ENCODE measurements at regions not wholly inside any gene's neighbourhood (a gene's known extent, or its start where the extent isn't known, plus 50 kb on each side); places are given as distances from the start of the nearest gene placed in this dataset.

- TF ChIP-seq, protein P1, sequence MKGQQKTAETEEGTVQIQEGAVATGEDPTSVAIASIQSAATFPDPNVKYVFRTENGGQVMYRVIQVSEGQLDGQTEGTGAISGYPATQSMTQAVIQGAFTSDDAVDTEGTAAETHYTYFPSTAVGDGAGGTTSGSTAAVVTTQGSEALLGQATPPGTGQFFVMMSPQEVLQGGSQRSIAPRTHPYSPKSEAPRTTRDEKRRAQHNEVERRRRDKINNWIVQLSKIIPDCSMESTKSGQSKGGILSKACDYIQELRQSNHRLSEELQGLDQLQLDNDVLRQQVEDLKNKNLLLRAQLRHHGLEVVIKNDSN (IDR thresholded peaks at IDR 0.05; ENCODE audit: borderline replicate concordance, low read depth) = no peak
- TF ChIP-seq POLR2AphosphoS5 (IDR thresholded peaks at IDR 0.05; ENCODE audit: low read depth, low read length) (no peak), TCF12 (IDR thresholded peaks at IDR 0.05) (no peak), RXRA (IDR thresholded peaks at IDR 0.05; ENCODE audit: borderline replicate concordance, low read depth) (no peak), CTCF (IDR thresholded peaks at IDR 0.05) (no peak), FOXM1 (IDR thresholded peaks at IDR 0.05; ENCODE audit: low read depth) (no peak), SMC3 (IDR thresholded peaks at IDR 0.05; ENCODE audit: low read depth, low read length) (no peak)
- Histone ChIP-seq H3K4me1 (ENCODE audit: control insufficient read depth in 1 of 2, insufficient read depth in 2 of 2, low read depth in 1 of 2, low read length in 1 of 2) (peaks cover 24 to 29% of the 10 kb centered on the region in 2 experiments), H3K36me3 (replicated peaks in 1 of 2; ENCODE audit: control insufficient read depth in 1 of 2, insufficient read depth in 2 of 2, low read length in 1 of 2) (no peaks in the 10 kb centered on the region), H3K4me3 (ENCODE audit: low read depth in 2 of 2, low read length in 1 of 2) (no peak overlapping the region), H3K9me2 (no peaks in the 10 kb centered on the region), H3K79me2 (ENCODE audit: insufficient read depth) (no peaks in the 10 kb centered on the region), H3F3A (replicated peaks; ENCODE audit: insufficient read depth) (peaks cover 7% of the 10 kb centered on the region), H3K9me3 (no peaks in the 10 kb centered on the region), H3K9ac (no peak overlapping the region), H3K27me3 (ENCODE audit: insufficient read depth) (no peaks in the 10 kb centered on the region), H4K20me1 (ENCODE audit: insufficient read depth) (no peaks in the 10 kb centered on the region), H2AFZ (ENCODE audit: low read depth) (no peak overlapping the region), H3K27ac (ENCODE audit: low read depth in 2 of 2, low read length in 1 of 2) (no peak overlapping the region), H3K4me2 (no peak overlapping the region)
- ChIA-PET POLR2A (no interaction called here), CTCF (no interaction called here)
- no peak for DNase-seq
- WGBS (ENCODE audit: low lambda C conversion rate) = 88% methylated on average over 4 of the region's 4 CpGs
These were observed 136.3 kb downstream of the TMCO5A start for GRCh38 chr15:38070778-38071177.

DNA sequence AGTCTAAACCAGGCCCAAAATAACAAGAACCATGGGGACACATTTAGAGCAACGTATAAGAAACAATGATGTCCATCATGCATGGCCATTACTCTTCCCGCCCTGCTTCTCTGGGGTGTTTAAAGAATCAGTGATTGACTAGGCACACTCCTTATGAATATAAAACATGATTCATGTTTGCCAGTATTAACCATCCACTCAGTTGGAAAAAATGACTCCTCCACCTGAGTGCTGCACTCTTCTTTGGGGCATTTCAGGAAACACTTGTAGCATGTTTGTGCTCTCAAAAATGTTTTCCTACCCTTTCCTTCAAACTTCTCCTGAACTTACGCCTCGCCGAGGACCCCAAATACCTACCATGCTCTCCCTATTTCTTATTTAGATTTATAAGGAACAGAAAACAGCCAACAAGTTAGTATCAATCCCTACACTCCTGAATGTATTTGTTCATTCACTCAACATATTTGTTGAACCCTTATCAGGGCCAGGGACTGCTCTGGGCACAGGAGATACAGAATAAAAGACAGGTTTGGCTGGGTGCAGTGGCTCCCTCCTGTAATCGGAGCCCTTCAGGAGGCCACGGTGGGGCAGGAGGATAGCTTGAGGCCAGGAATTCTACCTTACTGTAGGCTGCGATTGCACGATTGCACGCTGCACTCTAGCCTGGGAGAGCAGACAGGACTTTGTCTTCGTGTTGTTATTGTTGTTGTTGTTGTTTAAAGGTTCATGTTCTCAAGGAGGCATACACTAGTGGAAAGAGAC lies 137.0 kb downstream of the TMCO5A start:
- ChIA-PET CTCF (interaction anchor here (1.4 kb wide), 1 partner anchor 75 kb away, joined by 4 read pairs; no protein-coding TSS in a partner anchor), POLR2A (no interaction called here)
- H3K4me3 ChIP-seq (ENCODE audit: low read depth in 2 of 2, low read length in 1 of 2) = no peak overlapping the region
- DNase-seq = no peak
- H3K9me3 ChIP-seq = no peaks in the 10 kb centered on the region
- H3K36me3 ChIP-seq (replicated peaks in 1 of 2; ENCODE audit: control insufficient read depth in 1 of 2, insufficient read depth in 2 of 2, low read length in 1 of 2) = no peaks in the 10 kb centered on the region
- no peaks in the 10 kb centered on the region for H3K79me2 ChIP-seq (ENCODE audit: insufficient read depth)
- TF ChIP-seq NRF1 (IDR thresholded peaks at IDR 0.05; ENCODE audit: low read depth, low read length) = no peak
- TF ChIP-seq, protein P1 (IDR thresholded peaks at IDR 0.05; ENCODE audit: borderline replicate concordance, low read depth) = no peak
- TF ChIP-seq RAD21 (IDR thresholded peaks at IDR 0.05; ENCODE audit: low read length) = no peak
- WGBS (ENCODE audit: low lambda C conversion rate) = 97% methylated on average over 11 of the region's 11 CpGs
- no peak overlapping the region; a peak in 1 of 4 replicates for H3K27ac ChIP-seq (ENCODE audit: low read depth in 2 of 2, low read length in 1 of 2)
- no peaks in the 10 kb centered on the region for H3K9me2 ChIP-seq
- H3F3A ChIP-seq (replicated peaks; ENCODE audit: insufficient read depth) = peaks cover 7% of the 10 kb centered on the region
- no peak overlapping the region for H2AFZ ChIP-seq (ENCODE audit: low read depth)
- peaks cover 24 to 29% of the 10 kb centered on the region in 2 experiments for H3K4me1 ChIP-seq (ENCODE audit: control insufficient read depth in 1 of 2, insufficient read depth in 2 of 2, low read depth in 1 of 2, low read length in 1 of 2)
- no peak overlapping the region for H3K9ac ChIP-seq
- H4K20me1 ChIP-seq (ENCODE audit: insufficient read depth) = no peaks in the 10 kb centered on the region
- H3K27me3 ChIP-seq (ENCODE audit: insufficient read depth) = no peaks in the 10 kb centered on the region
- H3K4me2 ChIP-seq = no peak overlapping the region

All from SK-N-SH (cell line).